NCI-H1092 treated with DMSO at 0.1 percent for 48 hours (cell line): ENCODE measurements at regions not wholly inside any gene's neighbourhood (a gene's known extent, or its start where the extent isn't known, plus 50 kb on each side); places are given as distances from the start of the nearest gene placed in this dataset.
A peak's percentile ranks its signal among the peaks of the same experiment; 100 is the strongest.
"Not testable (repeated sequence)": the region's sequence is repeated elsewhere in the genome, so short reads cannot be mapped to it uniquely, and the experiment has no call there.

Source experiments
- DNase-seq: peaks from one replicate; lab custom pipeline; 2025; lab: John Stamatoyannopoulos, UW

DNA sequence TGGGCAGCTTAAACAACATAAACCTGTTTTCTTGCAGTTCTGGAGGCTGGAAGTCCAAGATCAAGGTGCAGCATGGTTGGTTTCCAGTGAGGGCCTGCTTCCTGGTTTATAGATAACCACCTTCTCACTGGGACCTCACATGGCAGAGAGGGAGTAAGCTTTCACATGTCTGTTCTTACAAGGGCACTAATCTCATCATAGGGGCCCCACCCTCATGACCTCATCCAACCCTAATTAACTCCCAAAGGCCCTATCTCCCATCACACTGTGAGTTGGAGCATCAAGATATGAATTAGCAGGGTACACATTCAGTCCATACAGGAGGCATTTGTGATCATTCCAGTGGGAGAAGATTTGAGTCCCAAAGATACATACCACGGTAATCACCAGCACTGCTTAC is 50.5 kb upstream of the GRIN2A start:
- no peak for DNase-seq

DNA sequence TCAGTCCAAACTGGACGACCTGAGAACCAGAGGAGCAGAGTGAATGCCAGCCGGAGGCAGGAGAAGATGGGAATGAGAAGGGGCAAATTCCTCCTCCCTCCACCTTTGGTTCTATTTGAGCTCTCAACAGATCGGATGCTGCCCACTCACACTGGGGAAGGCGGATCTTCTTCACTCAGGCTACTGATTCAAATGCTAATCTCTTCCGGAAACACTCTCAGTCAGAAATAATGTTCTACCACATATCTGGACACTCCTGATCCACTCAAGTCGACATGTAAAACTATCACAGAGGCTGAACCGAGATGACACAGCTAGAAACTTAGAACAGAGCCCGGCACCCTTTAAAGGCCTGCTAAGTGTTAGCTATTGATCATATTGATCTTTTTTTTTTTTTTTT is 57.4 kb upstream of the GRIN2A start:
- no peak for DNase-seq

DNA sequence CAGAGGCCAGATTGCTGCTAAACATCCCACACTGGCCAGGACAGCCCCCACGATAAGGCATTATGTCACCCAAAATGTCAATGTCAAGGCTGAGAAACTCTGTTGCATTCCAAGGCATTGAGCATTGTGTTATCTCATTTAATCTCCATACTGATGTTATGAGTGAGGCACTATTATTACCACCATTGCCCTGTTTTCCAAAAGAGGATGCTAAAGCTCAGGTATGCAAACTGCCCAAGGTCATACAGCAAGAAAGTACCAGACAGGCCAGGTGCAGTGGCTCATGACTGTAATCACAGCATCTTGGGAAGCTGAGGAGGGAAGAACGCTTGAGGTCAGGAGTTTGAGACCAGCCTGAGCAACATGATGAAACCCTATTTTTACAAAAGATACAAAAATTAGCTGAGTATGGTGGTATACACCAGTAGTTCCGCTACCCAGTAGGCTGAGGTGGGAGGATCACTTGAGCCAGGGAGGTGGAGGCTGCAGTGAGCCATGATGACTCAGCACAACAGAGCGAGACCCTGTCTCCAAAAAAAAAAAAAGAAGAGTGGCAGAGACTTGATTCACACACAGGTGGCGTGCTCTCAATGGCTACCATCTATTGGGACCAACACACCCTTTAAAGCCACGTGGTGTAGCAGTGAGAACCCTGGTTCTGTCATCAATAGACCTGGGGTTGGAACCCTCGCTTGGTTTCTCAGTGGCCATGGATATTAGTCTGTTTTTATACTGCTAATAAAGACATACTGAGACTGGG is 58.8 kb upstream of the GRIN2A start:
- DNase-seq = no peak

DNA sequence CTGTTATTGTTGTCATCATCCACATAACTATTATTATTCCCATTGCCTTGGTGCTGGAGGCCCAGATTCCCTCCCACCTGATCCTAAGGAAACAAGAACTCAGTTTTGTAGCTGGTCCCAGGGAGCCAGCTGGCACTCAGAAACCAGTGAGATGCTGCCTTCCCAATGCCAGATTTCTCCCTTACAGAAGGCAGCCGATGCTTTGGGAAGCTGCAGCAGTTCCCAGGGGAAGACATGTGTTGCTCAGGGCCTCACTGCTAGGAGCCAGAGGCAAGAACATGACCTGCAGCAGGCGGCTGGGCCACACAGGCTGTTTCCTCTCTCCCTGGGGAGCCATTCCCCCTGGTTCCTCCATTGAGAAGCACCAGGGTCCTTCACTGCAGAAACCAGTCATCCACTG is 59.9 kb upstream of the GRIN2A start:
- DNase-seq = no peak

DNA sequence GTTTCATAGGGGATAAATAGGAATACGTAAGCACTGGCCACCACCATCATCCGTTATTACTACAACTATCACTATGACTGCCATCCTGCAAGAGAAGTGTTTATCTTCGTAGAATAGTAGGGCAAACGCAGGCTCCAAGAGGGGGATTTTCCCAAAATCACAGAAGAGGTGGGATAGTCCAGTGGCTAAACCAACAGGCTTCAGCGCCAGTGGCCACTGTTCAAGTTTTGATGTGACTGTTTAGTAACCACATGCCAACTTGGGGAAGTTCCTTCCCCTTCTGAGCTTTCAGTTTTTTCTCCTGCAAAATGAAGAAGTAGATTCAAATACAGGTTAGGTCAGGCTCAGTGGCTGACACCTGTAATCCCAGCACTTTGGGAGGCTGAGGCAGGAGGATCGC is 60.7 kb upstream of the GRIN2A start:
- no peak for DNase-seq

DNA sequence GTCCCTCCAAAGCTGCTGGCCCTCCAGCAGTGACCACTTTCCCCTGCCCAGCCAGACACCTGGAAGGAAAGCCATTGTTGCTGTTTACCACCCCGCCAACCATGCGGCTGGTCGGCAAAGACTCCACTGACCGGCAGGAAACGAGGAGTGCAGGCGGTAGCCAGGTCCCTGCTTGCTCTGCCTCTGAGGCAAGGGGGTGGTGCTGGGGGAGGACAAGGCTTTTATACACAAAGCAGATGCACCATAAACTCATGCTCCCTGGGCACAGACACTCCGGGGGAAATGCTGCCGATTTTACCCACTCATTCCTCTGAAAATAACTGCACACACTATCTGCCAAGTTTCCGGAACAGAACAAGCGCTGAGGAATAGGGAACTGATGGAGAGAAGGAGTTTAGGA is 62.8 kb upstream of the GRIN2A start:
- no peak for DNase-seq

DNA sequence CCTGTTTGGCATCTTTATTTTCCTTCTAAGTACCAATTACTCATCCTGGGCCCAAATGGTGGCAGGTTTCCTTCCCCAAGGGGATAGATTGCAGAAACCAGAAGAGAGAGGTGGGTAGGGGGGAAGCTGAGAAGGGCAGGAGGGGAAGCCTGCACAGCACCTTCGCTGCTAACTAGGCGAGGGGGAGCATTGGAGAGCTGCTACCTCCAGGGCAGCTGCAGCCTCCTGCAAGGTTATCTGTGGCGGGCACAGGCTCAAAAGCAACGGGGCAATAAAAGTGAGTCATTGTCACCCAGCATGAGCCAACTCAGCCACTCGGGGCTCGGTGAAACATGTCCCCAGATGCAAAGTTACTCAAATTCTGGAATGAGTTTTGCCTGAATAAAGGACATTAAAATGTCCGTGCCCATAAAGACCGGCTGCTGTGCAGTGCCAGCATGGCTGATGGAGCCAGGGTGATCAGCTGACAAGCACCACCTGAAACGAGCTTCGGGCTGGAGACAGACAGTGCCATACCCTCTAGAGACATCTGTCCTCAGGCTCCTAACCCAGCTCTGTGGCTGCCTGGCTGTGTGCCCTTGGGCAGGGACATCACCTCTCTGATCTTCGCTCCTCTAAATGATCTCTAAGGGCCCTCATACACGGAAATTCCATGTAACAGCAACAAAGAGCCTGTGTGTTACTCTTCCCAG is 68.1 kb upstream of the GRIN2A start:
- no peak for DNase-seq

DNA sequence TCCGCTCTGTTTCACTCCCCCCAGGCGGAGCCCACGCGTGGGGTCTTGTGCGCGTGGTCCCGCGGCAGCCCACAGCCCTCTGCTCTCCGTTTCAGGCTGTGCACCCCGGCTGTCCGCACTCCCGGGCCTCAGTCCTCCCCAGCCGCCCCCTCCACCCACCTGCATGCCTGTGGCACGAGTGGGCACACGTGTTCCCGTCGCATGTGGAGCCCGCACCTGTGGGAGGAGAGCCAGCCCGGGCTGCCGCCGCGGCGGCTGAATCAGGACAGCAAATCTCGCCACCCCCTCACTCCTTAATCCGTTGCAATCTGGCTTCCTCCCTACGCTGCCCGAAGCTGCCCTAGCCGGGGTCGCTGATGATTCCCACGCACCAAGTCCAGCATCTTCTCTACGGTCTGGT is 69.9 kb upstream of the GRIN2A start:
- no peak for DNase-seq

DNA sequence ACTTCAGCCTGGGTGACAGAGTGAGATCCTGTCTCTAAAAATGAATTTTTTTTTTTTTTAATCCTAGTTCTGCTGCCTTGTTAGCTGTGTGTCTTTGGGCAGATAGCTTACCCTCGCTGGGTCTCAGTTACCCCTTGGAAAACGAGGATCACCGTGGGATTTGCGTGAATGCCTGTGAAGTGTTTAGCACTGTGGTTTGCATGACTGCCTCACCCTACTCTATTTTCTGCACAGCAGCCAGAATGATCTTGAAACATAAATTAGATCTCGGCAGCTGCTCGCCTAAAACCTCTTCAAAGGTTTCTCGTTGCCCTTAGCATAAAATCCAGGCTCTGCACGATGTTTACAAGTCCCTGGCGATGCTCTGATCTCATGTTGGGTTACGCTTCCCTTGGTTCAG is 71.2 kb upstream of the GRIN2A start:
- no peak for DNase-seq

DNA sequence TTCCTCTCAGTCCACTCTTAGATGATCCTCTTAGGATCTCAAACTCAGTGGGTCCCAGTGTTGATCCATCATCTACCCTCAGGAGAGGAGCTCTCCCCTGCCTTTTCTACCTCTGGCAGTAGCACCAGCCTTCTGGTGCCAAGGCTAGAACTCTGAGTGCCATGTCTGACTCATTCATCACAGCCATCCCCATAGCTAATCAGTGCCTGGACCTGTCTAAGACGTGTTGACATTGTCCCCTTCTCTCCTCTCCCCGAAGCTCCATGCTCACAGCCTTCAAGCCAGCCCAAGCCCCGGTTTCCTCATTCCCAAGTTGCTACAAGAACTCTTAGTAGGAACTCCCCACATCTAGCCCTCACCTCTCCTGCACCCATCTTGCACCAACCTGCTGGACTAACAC is 73.5 kb upstream of the GRIN2A start:
- DNase-seq = no peak

DNA sequence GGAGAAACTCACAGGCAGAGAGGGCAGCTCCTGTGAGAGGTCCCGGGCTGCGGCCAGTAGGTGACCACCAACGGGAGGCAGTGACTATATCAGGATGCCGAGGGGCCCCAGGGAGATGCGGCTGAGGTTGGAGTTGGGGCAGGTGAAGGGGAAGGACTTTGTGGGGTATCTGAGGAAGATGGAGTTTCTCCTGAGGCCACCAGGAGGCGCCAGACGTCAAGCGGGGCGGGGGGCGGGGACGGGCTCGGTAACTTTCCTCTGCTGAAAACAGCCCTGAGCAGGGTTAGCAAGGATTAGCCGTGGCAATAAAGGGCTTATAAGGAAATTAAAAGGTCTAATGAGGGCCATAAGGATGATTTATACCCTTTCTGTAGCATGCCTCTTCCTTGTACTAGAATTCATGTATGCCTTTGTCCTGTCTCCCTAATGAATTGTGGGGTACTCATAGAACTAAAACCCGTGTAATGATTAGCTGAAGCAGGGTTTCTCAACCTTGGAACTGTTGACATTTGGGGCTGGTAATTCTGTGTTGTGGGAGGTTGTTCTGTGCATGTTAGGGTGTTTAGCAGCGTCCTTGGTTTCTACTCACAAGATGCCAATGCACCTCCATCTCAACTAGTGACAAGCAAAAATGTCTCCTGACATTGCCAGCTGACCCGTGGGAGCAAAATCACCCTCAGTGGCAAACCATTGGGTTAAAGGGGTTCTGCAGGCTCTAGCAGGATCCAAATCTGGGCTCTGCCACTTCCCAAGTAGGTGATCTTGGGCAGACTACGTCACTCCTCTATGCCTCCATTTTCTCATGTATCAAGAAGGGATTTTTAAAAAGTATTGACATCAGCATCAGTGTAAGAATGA is 74.8 kb upstream of the GRIN2A start:
- peak; percentile 9 for DNase-seq

DNA sequence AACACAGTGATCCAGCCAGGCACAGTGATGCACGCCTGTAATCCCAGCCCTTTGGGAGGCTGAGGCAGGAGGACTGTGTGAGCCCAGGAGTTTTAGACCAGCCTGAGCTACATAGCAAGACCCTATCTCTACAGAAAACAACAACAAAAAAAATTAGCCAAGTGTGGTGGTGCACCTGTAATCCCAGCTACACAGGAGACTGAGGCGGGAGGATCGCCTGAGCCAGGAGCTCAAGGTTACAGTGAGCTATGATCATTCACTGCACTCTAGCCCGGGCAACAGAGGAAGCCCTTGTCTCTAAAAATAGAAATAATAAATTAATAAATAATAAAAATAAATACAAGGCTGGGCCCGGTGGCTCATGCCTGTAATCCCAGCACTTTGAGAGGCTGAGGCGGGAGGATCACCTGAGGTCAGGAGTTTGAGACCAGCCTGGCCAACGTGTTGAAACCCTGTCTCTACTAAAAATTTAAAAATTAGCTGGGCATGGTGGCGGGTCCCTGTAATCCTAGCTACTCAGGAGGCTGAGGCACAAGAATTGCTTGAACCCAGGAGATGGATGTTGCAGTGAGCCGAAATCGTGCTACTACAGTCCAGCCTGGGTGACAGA is 75.5 kb upstream of the GRIN2A start:
- not testable (repeated sequence) for DNase-seq

DNA sequence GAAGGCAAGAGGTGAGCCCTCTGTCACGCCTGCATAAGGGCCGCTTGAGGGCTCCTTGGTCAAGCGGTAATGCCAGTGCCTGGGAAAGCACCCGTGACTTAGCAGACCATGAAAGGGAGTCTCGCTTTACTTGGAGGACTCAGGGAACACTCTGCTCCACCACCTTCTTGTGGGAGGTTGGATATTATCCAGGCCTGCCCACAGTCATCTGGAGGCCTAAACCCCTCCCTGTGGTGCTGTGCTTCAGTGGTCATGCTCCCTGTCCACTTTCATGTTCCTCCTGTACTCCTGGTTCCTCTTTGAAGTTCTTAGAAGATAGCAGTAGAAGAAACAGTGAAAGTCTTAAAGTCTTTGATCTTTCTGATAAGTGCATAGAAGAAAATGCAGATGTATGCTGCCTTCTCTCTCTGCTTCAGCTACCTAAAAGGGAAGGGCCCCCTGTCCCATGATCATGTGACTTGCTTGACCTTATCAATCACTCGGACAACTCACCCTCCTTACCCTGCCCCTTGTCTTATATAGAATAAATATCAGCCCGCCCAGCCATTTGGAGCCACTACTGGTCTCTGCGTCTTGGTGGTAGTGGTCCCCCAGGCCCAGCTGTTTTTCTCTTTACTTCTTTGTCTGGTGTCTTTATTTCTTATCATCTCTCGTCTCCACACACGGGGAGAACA is 76.8 kb upstream of the GRIN2A start:
- DNase-seq = not testable (repeated sequence)

DNA sequence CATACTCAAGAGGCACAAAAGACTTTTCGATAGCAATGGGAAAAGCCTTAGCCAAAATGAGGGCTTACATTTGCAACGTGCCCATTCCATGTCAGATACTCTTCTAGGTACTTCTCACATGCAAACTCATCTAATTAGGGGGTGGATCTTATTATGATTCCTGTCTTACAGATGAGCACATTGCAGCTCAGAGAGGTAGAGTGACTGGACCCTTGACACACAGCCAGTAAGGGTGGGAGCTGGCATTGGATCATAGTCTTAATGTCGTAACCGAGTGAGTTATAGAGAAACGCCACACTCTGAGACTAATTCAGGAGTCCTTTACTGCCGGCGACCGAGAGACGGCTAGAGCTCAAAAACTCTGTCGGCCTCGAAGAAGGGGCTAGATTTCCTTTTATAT is 78.8 kb upstream of the GRIN2A start:
- no peak for DNase-seq

DNA sequence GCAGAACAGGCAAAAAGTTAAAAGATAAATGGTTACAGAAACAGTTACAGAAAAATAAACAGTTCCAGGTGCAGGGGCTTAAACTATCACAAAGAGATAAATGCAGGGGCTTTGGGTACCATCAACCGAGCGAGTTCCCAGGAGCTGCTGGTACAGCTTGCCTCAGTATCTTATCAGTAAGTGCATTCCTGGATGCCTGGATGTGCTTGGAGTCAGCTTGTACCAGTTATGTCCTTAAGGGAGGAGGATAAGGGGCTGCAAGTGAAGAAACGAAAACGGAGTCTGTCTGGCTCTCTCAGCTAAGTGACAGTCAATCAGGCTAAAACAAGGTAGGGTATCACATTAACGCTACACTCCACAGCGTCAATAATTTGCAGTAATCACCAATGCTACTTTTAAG is 79.3 kb upstream of the GRIN2A start:
- DNase-seq = not testable (repeated sequence)

DNA sequence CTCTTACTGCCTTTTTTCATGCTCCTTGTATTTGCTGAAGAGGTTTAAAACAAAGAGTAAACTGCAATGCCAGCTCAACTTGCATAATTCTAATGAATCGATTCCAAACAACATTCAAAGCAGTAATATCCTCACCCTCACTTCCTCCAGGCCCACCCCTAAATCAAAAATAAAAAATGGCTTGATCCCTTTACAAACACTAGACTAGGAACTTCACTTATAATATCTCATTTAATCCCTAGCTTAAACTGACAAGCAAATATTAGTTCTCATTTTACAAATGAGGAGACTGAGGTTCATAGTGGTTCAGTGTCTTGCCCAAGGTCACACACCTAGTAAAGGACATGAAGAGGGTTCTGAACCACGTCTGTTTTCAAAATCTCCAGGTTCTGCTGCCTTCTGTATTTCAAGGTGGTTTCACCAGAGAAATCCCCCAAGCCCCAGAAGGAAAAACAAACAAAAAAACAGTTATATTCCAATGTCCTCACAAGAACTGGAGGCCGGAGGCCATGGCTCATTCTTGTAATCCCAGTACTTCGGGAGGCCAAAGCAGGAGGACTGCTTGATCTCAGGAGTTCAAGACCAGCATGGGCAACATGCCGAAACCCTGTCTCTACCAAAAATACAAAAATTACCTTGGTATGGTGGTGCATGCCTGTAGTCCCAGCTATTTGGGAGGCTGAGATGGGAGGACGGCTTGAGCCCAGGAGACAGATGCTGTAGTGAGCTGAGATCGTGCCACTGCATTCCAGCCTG is 80.3 kb upstream of the GRIN2A start:
- no peak for DNase-seq

DNA sequence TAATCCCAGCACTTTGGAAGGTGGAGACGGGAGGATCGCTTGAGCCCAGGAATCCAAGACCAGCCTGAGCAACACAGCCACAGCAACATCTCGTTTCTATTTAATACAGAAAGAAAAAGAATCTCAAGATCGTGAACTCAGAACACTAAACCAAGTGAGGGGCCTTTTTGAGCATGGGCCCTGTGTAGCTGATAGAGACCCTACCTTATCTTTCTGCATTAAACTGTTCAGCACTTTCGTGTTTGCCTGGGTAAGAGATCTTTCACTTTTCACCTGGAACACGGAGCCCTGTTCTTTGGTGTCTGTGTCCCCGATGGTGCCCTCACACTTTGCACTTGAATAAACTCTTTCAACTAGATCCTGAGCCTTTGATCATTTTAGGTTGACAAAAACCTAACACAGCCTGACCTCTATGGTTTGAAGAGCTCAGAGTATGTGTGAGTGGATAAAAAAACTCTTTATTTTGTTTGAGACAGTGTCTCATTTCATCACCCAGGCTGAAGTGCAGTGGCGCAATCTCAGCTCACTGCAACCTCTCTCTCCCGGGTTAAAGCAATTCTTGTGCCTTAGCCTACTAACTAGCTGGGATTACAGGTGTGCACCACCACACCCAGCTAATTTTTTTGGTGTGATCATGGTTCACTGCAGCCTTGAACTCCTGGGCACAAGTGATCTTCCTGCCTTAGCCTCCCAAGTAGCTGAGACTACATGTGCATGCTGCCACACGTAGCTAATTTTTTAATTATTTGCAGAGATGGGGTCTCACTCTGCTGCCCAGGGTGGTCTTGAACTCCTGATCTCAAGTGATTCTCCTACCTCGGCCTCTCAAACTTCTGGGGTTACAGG is 83.8 kb upstream of the GRIN2A start:
- no peak for DNase-seq

DNA sequence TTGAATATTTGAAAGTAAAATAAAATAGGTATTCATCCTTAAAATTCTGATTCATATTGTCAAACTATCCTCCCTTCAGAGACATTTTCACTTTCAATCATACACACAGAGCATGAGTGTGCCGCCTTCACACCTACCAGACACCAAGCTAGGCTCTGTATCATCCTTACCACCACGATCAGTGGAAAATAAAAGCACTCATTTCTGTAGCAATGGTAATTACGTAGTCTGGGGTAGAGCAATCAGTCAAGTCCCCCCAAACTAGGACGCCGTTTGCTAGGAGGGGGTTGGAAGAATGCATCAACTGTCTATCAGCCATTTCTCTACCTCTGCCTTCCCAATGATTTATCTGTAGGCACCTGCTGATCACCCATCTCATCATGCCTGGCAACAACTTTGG is 84.6 kb upstream of the GRIN2A start:
- no peak for DNase-seq

DNA sequence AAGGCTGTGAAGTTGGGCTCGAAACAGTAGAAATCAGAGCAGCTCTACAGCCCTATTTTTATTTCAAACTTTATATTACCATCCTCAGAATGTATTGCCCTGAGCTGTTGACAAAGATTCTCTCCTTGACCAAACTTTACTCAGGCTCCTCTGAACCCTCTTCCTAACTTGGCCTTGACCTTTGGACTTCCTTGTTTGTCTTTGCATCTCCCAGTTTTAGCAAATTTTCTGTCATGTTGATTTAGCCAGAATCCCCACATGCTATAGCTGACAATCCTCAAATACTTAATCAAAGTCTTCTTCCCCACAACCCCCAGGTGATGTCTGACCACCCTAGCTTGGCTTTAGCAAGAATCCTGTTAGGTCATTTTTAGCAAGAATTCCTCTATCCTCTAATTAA is 87.4 kb upstream of the GRIN2A start:
- no peak for DNase-seq

DNA sequence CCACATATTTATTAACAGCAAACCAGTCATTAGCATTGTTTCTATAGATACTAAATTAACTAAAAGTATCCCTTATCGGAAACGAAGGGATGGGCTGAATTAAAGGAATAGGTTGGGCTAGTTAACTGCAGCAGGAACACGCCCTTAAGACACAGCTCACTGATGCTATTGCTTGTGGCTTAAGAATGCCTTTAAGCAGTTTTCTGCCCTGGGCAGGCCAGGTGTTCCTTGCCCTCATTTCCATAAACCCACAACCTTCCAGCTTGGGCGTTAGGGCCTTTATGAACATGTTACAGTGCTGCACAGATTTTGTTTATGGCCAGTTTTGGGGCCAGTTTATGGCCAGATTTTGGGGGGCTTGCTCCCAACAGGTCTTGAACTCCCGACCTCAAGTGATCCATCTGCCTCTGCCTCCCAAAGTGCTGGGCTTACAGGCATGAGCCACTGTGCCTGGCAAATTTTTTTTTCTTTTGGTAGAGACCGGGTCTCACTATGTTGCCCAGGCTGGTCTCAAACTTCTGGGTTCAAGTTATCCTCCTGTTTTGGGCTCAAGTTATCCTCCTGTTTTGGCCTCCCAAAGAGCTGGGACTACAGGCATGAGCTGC is 90.1 kb upstream of the GRIN2A start:
- not testable (repeated sequence) for DNase-seq
